Parathyroid adenoma (tissue), 2 donors: ENCODE measurements at regions not wholly inside any gene's neighbourhood (a gene's known extent, or its start where the extent isn't known, plus 50 kb on each side); places are given as distances from the start of the nearest gene placed in this dataset.

Source experiments
- H2AFZ ChIP-seq: fragments of 300-600 bp; sonication (generic); one replicate; pipeline ENCODE4 v1.7.0; 2017; ENCODE audit warnings: antibody characterized with exemption, mild to moderate bottlenecking
- H3K27ac ChIP-seq: fragments of 300-600 bp; sonication (generic); one replicate; pipeline ENCODE4 v1.7.0; 2017
- H3K27me3 ChIP-seq: fragments of 300-600 bp; sonication (generic); one replicate; pipeline ENCODE4 v1.7.0; 2017; ENCODE audit warnings: low read length; ENCODE audit not compliant: control insufficient read depth, insufficient read depth
- H3K36me3 ChIP-seq: fragments of 300-600 bp; sonication (generic); one replicate; pipeline ENCODE4 v1.7.0; 2017; ENCODE audit warnings: low read length; ENCODE audit not compliant: control insufficient read depth, insufficient read depth
- H3K4me1 ChIP-seq: fragments of 300-600 bp; sonication (generic); one replicate; pipeline ENCODE4 v1.7.0; 2017; ENCODE audit warnings: control low read depth
- H3K4me2 ChIP-seq: fragments of 300-600 bp; sonication (generic); one replicate; pipeline ENCODE4 v1.7.0; 2017; ENCODE audit warnings: low read length
- H3K4me3 ChIP-seq: fragments of 300-600 bp; sonication (generic); one replicate; pipeline ENCODE4 v1.7.0; 2017; ENCODE audit warnings: low read depth, low read length
- H3K79me2 ChIP-seq: fragments of 300-600 bp; sonication (generic); one replicate; pipeline ENCODE4 v1.7.0; 2017; ENCODE audit warnings: control low read depth
- H3K9ac ChIP-seq: fragments of 300-600 bp; sonication (generic); one replicate; pipeline ENCODE4 v1.7.0; 2017; ENCODE audit warnings: mild to moderate bottlenecking
- H3K9me3 ChIP-seq: fragments of 300-600 bp; sonication (generic); one replicate; pipeline ENCODE4 v1.7.0; 2017; ENCODE audit warnings: low read length; ENCODE audit not compliant: control insufficient read depth
- CTCF ChIP-seq: fragments of 300-600 bp; sonication (generic); IDR thresholded peaks from one replicate; pipeline ENCODE4 v1.7.0; 2017; ENCODE audit warnings: antibody characterized with exemption, mild to moderate bottlenecking
- donor health status: primary hyperparathyroidism.

DNA sequence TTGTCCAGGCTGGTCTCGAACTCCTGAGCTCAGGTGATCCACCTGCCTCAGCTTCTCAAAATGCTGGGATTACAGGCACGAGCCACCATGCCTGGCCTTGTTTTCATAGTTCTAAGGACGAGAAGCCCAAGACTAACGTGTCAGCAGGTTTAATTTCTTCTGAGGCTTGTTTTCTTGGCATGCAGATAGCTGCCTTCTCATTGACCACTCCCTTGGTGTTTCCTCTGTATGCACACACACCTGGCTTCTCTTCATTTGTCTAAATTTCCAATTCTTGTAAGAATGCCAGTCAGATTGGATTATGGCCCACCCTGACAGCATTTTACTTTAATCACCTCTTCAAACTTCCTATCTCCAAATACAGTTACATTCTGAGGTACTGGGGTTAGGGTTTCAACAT, 72.5 kb upstream of the CTSC start:
- Histone ChIP-seq H3K4me1 (no peaks in the 10 kb centered on the region), H3K79me2 (no peaks in the 10 kb centered on the region), H3K27me3 (no peaks in the 10 kb centered on the region), H3K4me3 (no peak overlapping the region), H3K27ac (no peak overlapping the region), H3K9ac (no peak overlapping the region), H3K9me3 (no peaks in the 10 kb centered on the region), H3K4me2 (no peak overlapping the region), H2AFZ (no peak overlapping the region), H3K36me3 (no peaks in the 10 kb centered on the region)
- no peak for TF ChIP-seq CTCF

- H3K27me3 ChIP-seq = no peaks in the 10 kb centered on the region
- no peaks in the 10 kb centered on the region for H3K79me2 ChIP-seq
- no peak overlapping the region for H3K4me2 ChIP-seq
- no peaks in the 10 kb centered on the region for H3K9me3 ChIP-seq
- no peak overlapping the region for H3K9ac ChIP-seq
- no peak for TF ChIP-seq CTCF
- no peak overlapping the region for H2AFZ ChIP-seq
- no peaks in the 10 kb centered on the region for H3K4me1 ChIP-seq
- no peak overlapping the region for H3K4me3 ChIP-seq
- no peaks in the 10 kb centered on the region for H3K36me3 ChIP-seq
- H3K27ac ChIP-seq = no peak overlapping the region
These were observed 69.3 kb upstream of the CTSC start for GRCh38 chr11:88406876-88407275.

GRCh38 chr11:88405853-88406252, 68.3 kb upstream of the CTSC start:
- Histone ChIP-seq H3K4me3 (no peak overlapping the region), H3K9me3 (no peaks in the 10 kb centered on the region), H2AFZ (no peak overlapping the region), H3K27ac (no peak overlapping the region), H3K4me1 (no peaks in the 10 kb centered on the region), H3K27me3 (no peaks in the 10 kb centered on the region), H3K9ac (no peak overlapping the region), H3K4me2 (no peak overlapping the region), H3K79me2 (no peaks in the 10 kb centered on the region), H3K36me3 (no peaks in the 10 kb centered on the region)
- TF ChIP-seq CTCF = no peak

- no peak overlapping the region for H3K9ac ChIP-seq
- no peak overlapping the region for H3K4me3 ChIP-seq
- H3K4me2 ChIP-seq = no peak overlapping the region
- no peaks in the 10 kb centered on the region for H3K79me2 ChIP-seq
- TF ChIP-seq CTCF = no peak
- no peaks in the 10 kb centered on the region for H3K27me3 ChIP-seq
- no peak overlapping the region for H2AFZ ChIP-seq
- H3K9me3 ChIP-seq = no peaks in the 10 kb centered on the region
- no peak overlapping the region for H3K27ac ChIP-seq
- no peaks in the 10 kb centered on the region for H3K36me3 ChIP-seq
- no peaks in the 10 kb centered on the region for H3K4me1 ChIP-seq
These were observed 67.6 kb upstream of the CTSC start for GRCh38 chr11:88404932-88405710.

GRCh38 chr11:88404391-88404790, 66.9 kb upstream of the CTSC start:
- H3K4me2 ChIP-seq = no peak overlapping the region
- no peak overlapping the region for H3K9ac ChIP-seq
- no peak for TF ChIP-seq CTCF
- no peak overlapping the region for H2AFZ ChIP-seq
- H3K4me1 ChIP-seq = no peaks in the 10 kb centered on the region
- no peak overlapping the region for H3K4me3 ChIP-seq
- no peaks in the 10 kb centered on the region for H3K79me2 ChIP-seq
- no peaks in the 10 kb centered on the region for H3K9me3 ChIP-seq
- no peaks in the 10 kb centered on the region for H3K36me3 ChIP-seq
- H3K27me3 ChIP-seq = no peaks in the 10 kb centered on the region
- H3K27ac ChIP-seq = no peak overlapping the region
